SU-DHL-6 (cell line): ENCODE measurements at regions not wholly inside any gene's neighbourhood (a gene's known extent, or its start where the extent isn't known, plus 50 kb on each side); places are given as distances from the start of the nearest gene placed in this dataset.

Source experiments
- EZH2phosphoT487 ChIP-seq: fragments of 200-600 bp; sonication (generic), shearing (Covaris generic); conservative IDR thresholded peaks from 2 replicates; pipeline ENCODE4 v1.6.1; 2018; ENCODE audit warnings: mild to moderate bottlenecking, antibody characterized with exemption, low read length, moderate library complexity, mixed read lengths
- TF ChIP-seq, protein P1 (sequence below): fragments of 200-600 bp; sonication (generic); IDR thresholded peaks from one replicate; pipeline ENCODE4 v1.5.1; 2017; ENCODE audit warnings: antibody characterized with exemption, mild to moderate bottlenecking, low read length, moderate library complexity; ENCODE audit not compliant: insufficient read depth, poor library complexity, severe bottlenecking

- TF ChIP-seq, protein P1, sequence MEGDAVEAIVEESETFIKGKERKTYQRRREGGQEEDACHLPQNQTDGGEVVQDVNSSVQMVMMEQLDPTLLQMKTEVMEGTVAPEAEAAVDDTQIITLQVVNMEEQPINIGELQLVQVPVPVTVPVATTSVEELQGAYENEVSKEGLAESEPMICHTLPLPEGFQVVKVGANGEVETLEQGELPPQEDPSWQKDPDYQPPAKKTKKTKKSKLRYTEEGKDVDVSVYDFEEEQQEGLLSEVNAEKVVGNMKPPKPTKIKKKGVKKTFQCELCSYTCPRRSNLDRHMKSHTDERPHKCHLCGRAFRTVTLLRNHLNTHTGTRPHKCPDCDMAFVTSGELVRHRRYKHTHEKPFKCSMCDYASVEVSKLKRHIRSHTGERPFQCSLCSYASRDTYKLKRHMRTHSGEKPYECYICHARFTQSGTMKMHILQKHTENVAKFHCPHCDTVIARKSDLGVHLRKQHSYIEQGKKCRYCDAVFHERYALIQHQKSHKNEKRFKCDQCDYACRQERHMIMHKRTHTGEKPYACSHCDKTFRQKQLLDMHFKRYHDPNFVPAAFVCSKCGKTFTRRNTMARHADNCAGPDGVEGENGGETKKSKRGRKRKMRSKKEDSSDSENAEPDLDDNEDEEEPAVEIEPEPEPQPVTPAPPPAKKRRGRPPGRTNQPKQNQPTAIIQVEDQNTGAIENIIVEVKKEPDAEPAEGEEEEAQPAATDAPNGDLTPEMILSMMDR = no peak
- no peak for TF ChIP-seq EZH2phosphoT487
Observed at GRCh38 chr13:55576389-55576788, 1564.3 kb upstream of the PRR20A start.
